ACC112 (cell line): ENCODE measurements at regions not wholly inside any gene's neighbourhood (a gene's known extent, or its start where the extent isn't known, plus 50 kb on each side); places are given as distances from the start of the nearest gene placed in this dataset.

Source experiments
- H2AFZ ChIP-seq: fragments of 200-600 bp; sonication (generic); one replicate; pipeline ENCODE4 v1.6.0; 2017; ENCODE audit warnings: antibody characterized with exemption, low read length; ENCODE audit not compliant: unreplicated experiment
- H3K27ac ChIP-seq: fragments of 200-600 bp; sonication (generic); 2 replicates; pipeline ENCODE4 v1.5.1; 2014; ENCODE audit warnings: low read depth, mild to moderate bottlenecking, antibody characterized with exemption, low read length, moderate library complexity
- H3K27me3 ChIP-seq: fragments of 200-600 bp; sonication (generic); 2 replicates; pipeline ENCODE4 v1.6.1; 2014; ENCODE audit warnings: mild to moderate bottlenecking, antibody characterized with exemption, low read length, moderate library complexity, mixed read lengths; ENCODE audit not compliant: insufficient read depth
- H3K36me3 ChIP-seq: fragments of 200-600 bp; sonication (generic); 2 replicates; pipeline ENCODE4 v1.6.1; 2016; ENCODE audit warnings: mild to moderate bottlenecking, antibody characterized with exemption, low read length, moderate library complexity, mixed read lengths; ENCODE audit not compliant: insufficient read depth
- H3K4me1 ChIP-seq: fragments of 200-600 bp; sonication (generic); one replicate; pipeline ENCODE4 v1.6.1; 2016; ENCODE audit warnings: low read length, mixed read lengths; ENCODE audit not compliant: insufficient read depth, unreplicated experiment, control insufficient read depth
- H3K4me3 ChIP-seq: fragments of 200-600 bp; sonication (generic); 2 replicates; pipeline ENCODE4 v1.5.1; 2014; ENCODE audit warnings: mild to moderate bottlenecking, low read depth, low read length
- H3K79me2 ChIP-seq: fragments of 200-600 bp; sonication (generic); one replicate; pipeline ENCODE4 v1.6.0; 2016; ENCODE audit warnings: low read length; ENCODE audit not compliant: control insufficient read depth, unreplicated experiment, insufficient read depth

DNA sequence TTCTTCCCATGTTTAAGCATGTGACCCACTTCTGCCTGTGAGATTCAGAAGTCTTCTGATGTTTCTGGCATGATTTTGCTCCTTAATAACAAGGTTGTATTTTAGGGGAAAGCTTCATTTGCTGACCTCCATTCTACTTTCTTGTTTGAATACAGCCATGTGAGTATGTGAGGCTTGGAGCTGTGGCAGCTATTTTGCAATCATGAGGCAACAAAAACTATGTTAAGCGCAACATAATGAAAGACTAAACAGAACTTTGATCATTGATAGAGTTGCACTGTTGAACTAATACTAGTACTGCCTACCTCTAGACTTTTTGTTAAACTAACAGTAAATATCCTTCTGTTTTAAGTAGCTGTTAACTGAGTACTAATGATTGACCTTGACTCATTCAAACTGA lies 203.8 kb upstream of the FAM3C start:
- H3K36me3 ChIP-seq = no peaks in the 10 kb centered on the region
- H3K79me2 ChIP-seq = no peaks in the 10 kb centered on the region
- H2AFZ ChIP-seq = no peak overlapping the region

DNA sequence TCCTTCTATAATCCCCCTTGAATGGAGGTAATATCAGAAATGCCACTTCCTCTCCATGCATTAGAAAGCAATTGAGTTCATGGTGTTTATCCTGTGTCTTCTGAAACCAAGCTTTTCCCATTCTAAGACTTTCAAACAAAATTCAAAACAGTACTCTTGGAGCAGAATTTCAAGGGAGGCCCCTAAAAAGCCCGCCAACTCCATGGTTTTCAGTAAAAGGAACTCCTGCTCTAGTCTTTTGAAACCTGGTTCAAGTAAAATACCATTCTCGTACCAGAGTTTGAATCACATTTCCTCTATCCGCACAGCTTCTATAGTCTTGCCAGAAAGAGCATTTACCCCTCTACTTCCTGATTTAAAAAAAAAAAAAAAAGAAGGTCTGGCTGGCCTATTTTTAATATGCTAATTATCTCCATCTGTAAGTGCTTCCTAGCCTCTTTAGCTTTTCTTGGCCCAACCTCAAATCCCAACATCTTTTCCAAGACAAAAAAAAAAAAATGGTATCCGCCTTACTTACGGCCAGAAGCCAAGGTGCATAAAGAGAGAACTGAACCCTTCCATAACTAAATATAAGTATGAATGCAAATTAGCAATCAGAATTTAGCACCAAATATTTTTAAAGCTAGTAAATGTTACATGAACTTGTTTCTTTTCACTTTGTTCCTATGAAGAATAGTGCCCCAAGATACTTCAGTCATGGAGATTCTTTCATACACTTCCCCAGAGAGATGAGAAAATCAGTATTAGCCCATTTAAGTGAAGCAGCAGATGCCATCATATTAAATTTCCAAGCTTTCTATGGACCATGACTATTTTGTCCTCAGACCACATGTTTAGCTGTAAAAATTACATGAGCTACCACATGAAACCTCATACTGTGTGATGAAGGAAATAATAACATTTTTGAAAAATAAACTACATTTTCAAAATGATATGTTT lies 199.9 kb upstream of the FAM3C start:
- Histone ChIP-seq H3K79me2 (no peaks in the 10 kb centered on the region), H2AFZ (no peak overlapping the region), H3K4me1 (no peaks in the 10 kb centered on the region), H3K36me3 (no peaks in the 10 kb centered on the region), H3K27ac (no peak overlapping the region), H3K4me3 (no peak overlapping the region), H3K27me3 (no peaks in the 10 kb centered on the region)

More for the DNA sequence above, 203.8 kb upstream of the FAM3C start:
- H3K4me1 ChIP-seq = peaks cover 11% of the 10 kb centered on the region
- H3K27ac ChIP-seq = no peak overlapping the region
- H3K27me3 ChIP-seq = no peaks in the 10 kb centered on the region
- H3K4me3 ChIP-seq = no peak overlapping the region

DNA sequence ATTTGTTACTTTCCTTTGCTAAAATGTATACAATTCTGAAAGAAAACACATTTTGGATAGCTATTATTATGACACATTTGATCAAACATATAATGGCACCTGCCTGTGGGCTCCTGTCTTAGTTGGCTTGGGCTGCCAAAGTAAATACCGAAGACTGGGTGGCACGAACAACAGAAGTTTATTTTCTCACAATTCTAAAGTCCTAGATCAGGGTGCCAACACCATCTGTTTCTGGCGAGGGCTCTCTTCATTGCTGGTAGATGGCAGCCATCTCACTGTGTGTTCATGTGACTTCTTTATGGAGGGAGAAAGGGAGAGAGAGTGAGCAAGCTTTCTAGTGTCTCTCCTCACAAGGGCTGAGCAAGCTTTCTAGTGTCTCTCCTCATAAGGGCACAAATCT lies 195.8 kb upstream of the FAM3C start:
- no peak overlapping the region for H3K4me3 ChIP-seq
- no peak overlapping the region for H3K27ac ChIP-seq
- H3K36me3 ChIP-seq = no peaks in the 10 kb centered on the region
- H3K4me1 ChIP-seq = no peaks in the 10 kb centered on the region
- H3K27me3 ChIP-seq = no peaks in the 10 kb centered on the region
- H2AFZ ChIP-seq = no peak overlapping the region
- H3K79me2 ChIP-seq = no peaks in the 10 kb centered on the region

DNA sequence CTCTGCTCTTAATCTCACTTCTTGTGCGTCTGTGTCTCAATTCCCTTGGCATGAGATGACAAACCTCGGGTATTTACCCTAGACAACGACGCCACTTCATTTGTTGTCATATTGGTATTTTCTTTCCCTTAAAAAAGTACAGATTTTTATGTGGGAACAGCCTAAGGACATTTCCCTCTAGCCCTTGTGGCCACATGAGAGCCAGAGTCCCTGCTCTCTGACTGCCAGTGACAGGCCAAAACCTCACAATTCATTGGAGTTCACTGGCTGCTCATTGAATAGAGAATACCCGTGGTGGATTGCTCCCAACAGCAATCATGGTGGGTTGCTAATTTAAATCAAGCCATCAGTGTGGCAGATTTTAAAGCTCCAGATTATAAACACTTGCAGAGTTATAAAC lies 191.3 kb upstream of the FAM3C start:
- no peak overlapping the region for H3K27ac ChIP-seq
- H3K4me1 ChIP-seq = no peaks in the 10 kb centered on the region
- no peaks in the 10 kb centered on the region for H3K36me3 ChIP-seq
- H3K79me2 ChIP-seq = no peaks in the 10 kb centered on the region
- no peak overlapping the region for H2AFZ ChIP-seq
- no peak overlapping the region for H3K4me3 ChIP-seq
- peaks cover 16% of the 10 kb centered on the region; the same call in 1 of the 2 replicates for H3K27me3 ChIP-seq

DNA sequence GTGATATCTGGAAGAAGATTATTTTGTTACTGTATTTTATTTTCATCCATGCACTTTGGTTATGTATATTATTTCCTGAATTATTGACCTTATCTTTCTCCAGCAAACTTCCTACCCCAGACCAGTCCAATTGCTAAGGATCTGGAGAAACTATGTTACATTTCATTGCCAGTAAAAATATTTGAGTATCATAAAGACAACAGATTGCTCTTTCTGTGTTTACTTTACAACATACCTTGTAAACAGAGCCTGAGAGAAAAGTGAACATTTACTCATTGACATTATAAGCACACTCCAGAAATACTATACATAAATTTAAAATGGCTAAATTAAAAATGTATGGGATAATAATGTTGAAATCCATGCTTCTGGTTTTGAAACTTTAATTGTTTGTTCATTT lies 186.2 kb upstream of the FAM3C start:
- no peaks in the 10 kb centered on the region for H3K36me3 ChIP-seq
- no peak overlapping the region for H3K27ac ChIP-seq
- peaks cover 28% of the 10 kb centered on the region for H3K27me3 ChIP-seq
- no peak overlapping the region for H2AFZ ChIP-seq
- H3K4me1 ChIP-seq = no peaks in the 10 kb centered on the region
- no peak overlapping the region for H3K4me3 ChIP-seq
- H3K79me2 ChIP-seq = no peaks in the 10 kb centered on the region

DNA sequence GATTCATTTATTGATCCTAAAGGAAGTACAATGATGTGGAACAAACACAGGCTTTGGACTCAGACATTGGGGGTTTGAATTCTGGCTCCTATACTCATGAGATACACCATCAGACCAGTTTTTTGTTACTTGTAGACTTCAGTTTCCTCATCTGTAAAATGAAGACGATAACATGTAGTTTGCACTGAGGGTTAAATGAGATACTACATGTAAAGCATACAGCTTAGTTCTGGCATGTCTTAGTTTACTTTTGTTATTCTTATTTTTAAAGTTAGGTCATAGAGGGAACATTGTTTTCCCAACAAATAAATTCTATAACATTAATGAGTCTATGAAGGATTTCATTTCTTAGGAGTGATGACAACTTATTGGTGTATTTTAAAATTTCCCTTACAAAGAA lies 183.5 kb upstream of the FAM3C start:
- no peak overlapping the region for H3K4me3 ChIP-seq
- no peaks in the 10 kb centered on the region for H3K36me3 ChIP-seq
- no peak overlapping the region for H3K27ac ChIP-seq
- no peak overlapping the region for H2AFZ ChIP-seq
- peaks cover 34% of the 10 kb centered on the region for H3K27me3 ChIP-seq
- H3K79me2 ChIP-seq = no peaks in the 10 kb centered on the region
- H3K4me1 ChIP-seq = no peaks in the 10 kb centered on the region

DNA sequence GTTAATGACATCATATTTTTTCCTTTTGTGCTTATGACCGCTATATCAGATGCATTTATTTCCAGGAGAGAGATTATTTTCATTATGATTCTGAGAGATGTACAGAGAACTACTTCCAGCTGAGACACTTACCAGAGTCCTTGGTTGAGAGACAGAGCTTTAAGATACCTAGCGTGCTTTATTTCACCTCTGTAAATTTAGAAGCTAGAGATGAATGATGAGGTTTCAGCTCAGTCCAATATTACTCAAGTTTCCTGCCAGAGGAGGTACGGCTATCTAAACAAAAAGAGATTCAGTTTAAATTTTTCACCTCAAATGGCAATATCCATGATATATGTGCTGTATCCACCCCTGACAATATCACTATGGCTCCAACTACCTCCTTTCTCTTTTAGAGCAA lies 182.6 kb upstream of the FAM3C start:
- no peaks in the 10 kb centered on the region for H3K36me3 ChIP-seq

DNA sequence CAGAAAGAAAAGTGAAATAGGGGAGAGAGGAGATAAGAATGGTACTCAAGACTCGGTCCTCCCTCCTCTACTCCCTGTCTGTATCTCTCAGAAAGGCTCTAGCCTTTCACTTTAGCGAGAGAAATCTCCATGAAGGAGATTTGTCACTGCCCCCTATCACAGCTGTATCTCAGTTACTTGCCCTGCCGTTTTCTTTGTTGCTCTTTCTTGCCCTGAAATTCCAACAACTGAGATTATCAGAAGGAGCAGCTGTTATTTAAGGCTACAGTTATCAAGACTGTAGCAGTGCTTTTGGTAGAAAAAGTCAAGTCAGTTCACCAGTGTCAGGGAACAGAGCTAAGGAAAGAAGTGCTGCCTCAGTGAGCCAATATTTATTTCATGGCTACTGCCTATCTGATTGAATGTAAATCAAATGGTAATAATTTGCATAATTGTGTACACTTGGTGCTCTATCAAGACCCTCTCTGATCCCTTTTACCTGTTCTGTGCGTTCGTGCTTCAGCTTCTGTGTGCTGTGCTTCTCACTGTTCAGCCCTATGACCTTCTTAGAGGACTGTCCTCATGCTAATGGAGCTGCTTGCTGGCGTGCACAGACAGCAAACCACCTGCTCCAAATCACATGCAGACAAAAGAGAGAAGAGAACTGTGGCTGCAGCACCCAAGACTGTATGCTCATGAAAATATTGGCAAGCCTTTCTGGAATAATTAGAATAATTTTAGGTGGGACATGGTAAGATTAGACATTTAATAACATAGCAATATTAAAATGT lies 180.2 kb upstream of the FAM3C start:
- Histone ChIP-seq H3K4me3 (no peak overlapping the region), H3K27ac (no peak overlapping the region), H3K27me3 (peaks cover 20% of the 10 kb centered on the region), H3K4me1 (no peaks in the 10 kb centered on the region), H3K79me2 (no peaks in the 10 kb centered on the region), H3K36me3 (no peaks in the 10 kb centered on the region), H2AFZ (no peak overlapping the region)

More for the DNA sequence above, 182.6 kb upstream of the FAM3C start:
- H3K27ac ChIP-seq = no peak overlapping the region
- H3K79me2 ChIP-seq = no peaks in the 10 kb centered on the region
- H3K27me3 ChIP-seq = peaks cover 28% of the 10 kb centered on the region
- no peak overlapping the region for H3K4me3 ChIP-seq
- H3K4me1 ChIP-seq = no peaks in the 10 kb centered on the region
- no peak overlapping the region for H2AFZ ChIP-seq

DNA sequence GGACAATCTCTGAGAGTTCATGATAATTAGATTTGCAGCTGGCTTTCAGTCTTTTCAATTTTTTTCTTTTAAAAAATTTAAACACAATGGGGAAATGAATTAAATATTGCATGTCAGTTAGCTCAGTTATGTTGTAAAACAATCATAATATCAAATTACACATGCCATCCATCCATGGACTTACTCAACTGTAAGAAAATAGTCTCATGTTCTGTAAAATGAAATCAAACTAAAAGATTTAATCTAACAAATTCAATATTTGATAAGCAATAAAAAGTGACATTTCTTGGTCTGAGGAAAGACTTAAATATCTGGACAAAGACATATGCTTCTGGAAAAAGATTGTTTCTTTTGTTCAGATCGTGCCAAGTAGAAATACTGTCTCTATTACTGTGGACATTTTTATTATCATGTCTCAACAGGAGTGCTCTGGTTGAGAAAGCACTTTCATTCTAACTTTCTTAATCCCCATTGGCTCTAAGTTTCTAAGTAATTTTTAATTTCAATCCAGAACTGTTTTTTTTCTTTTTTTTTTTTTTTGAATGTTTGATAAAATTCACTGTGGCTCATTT lies 179.2 kb upstream of the FAM3C start:
- H2AFZ ChIP-seq = no peak overlapping the region
- peaks cover 18% of the 10 kb centered on the region for H3K27me3 ChIP-seq
- no peaks in the 10 kb centered on the region for H3K4me1 ChIP-seq
- no peak overlapping the region for H3K4me3 ChIP-seq
- no peaks in the 10 kb centered on the region for H3K79me2 ChIP-seq
- no peak overlapping the region for H3K27ac ChIP-seq
- H3K36me3 ChIP-seq = no peaks in the 10 kb centered on the region

DNA sequence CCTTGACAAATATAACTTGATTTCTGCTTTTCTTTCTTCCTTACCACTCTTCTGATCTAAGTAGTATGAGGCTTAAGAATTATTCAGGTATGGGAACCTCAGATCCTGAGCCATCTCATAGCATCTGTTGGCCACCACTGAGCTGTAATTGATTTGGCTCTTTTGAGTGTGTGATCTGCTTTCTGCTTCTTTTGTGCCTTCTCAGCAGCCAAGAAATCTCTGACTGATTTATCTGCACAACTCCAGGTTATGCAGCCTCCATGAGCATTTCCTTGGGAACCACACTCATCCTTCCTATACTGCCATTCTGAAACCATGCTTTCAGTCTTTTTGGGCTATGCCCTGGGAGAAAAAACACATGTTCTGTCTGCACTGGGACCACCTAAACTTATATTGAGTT lies 178.0 kb upstream of the FAM3C start:
- Histone ChIP-seq H3K27ac (no peak overlapping the region), H3K27me3 (peaks cover 15% of the 10 kb centered on the region), H2AFZ (no peak overlapping the region), H3K4me1 (no peaks in the 10 kb centered on the region), H3K79me2 (no peaks in the 10 kb centered on the region), H3K4me3 (no peak overlapping the region), H3K36me3 (no peaks in the 10 kb centered on the region)
